H1 (cell line): ENCODE measurements at regions not wholly inside any gene's neighbourhood (a gene's known extent, or its start where the extent isn't known, plus 50 kb on each side); places are given as distances from the start of the nearest gene placed in this dataset.

Source experiments
- CTCF ChIA-PET: fragments of 300-600 bp; sonication (Branson Sonifier 250); formaldehyde crosslinking; loops from one replicate; lab custom pipeline; 2021; ENCODE audit not compliant: partially characterized antibody; lab: Charles Lee
- POLR2A ChIA-PET: fragments of 300-600 bp; sonication (Branson Sonifier 250); formaldehyde crosslinking; loops from one replicate; lab custom pipeline; 2021; ENCODE audit warnings: inconsistent platforms; ENCODE audit not compliant: partially characterized antibody; lab: Charles Lee
- DNase-seq, 2 experiments: peaks; one replicate each; pipeline versions ENCODE4 v3.0.0 to v3.0.0-alpha.2; 2010 to 2022; ENCODE audit warnings: low spot score in 2 of 2, low read depth in 1 of 2, mixed read lengths in 1 of 2
- FAIRE-seq: peaks from 2 replicates; lab custom pipeline; 2011; peaks lifted over from hg19 to GRCh38; lab: Jason Lieb, UNC
- H2AFZ ChIP-seq: 2 replicates; pipeline ENCODE4 v1.8.1; 2012; ENCODE audit warnings: low read length, inconsistent platforms
- H2AK5ac ChIP-seq: 2 replicates; pipeline ENCODE4 v1.6.1; 2013; ENCODE audit warnings: low read depth, low read length
- H2BK120ac ChIP-seq: replicated peaks from 2 replicates; pipeline ENCODE3; 2013; ENCODE audit warnings: low read depth, low read length, inconsistent platforms
- H2BK12ac ChIP-seq: 2 replicates; pipeline ENCODE4 v1.6.1; 2013; ENCODE audit warnings: low read depth, low read length
- H2BK15ac ChIP-seq: 2 replicates; pipeline ENCODE4 v1.6.1; 2013; ENCODE audit warnings: low read length
- H2BK20ac ChIP-seq: 2 replicates; pipeline ENCODE4 v1.6.1; 2013; ENCODE audit warnings: low read length
- H2BK5ac ChIP-seq: 2 replicates; pipeline ENCODE4 v1.6.1; 2013; ENCODE audit warnings: low read depth, low read length
- H3K14ac ChIP-seq: 2 replicates; pipeline ENCODE4 v1.6.1; 2013; ENCODE audit warnings: inconsistent platforms; ENCODE audit not compliant: insufficient read length
- H3K18ac ChIP-seq: 2 replicates; pipeline ENCODE4 v1.6.1; 2013; ENCODE audit warnings: low read length; ENCODE audit errors: extremely low read depth
- H3K23ac ChIP-seq: 2 replicates; pipeline ENCODE4 v1.6.1; 2013; ENCODE audit warnings: inconsistent platforms; ENCODE audit not compliant: insufficient read length
- H3K23me2 ChIP-seq: 2 replicates; pipeline ENCODE4 v1.6.1; 2013; ENCODE audit warnings: low read depth, low read length
- H3K27ac ChIP-seq: 2 replicates; pipeline ENCODE4 v1.6.1; 2011; ENCODE audit warnings: low read depth, low read length, inconsistent platforms
- H3K27me3 ChIP-seq, 4 experiments: replicated peaks in 1 of 4; 1 replicate in 1 of 4; 2 replicates in 3 of 4; pipeline versions ENCODE4 v1.6.1 to v1.8.1; 2011 to 2013; ENCODE audit warnings: low read length in 3 of 4, mild to moderate bottlenecking in 3 of 4, inconsistent platforms in 2 of 4, mixed read lengths in 2 of 4, moderate library complexity in 1 of 4; ENCODE audit not compliant: control insufficient read depth in 3 of 4, insufficient read depth in 3 of 4; ENCODE audit errors: extremely low read depth in 1 of 4
- H3K36me3 ChIP-seq, 4 experiments: 2 replicates each; pipeline versions ENCODE4 v1.6.1 to v1.8.1; 2011 to 2013; ENCODE audit warnings: mild to moderate bottlenecking in 4 of 4, low read length in 3 of 4, moderate library complexity in 2 of 4, control low read depth in 1 of 4, inconsistent platforms in 1 of 4; ENCODE audit not compliant: insufficient read depth in 4 of 4, control insufficient read depth in 2 of 4
- H3K4ac ChIP-seq: replicated peaks from 2 replicates; pipeline ENCODE3; 2013; ENCODE audit warnings: low read length, low read depth, mixed read lengths, inconsistent platforms; ENCODE audit not compliant: insufficient read length
- H3K4me1 ChIP-seq, 4 experiments: replicated peaks in 1 of 4; 1 replicate in 1 of 4; 2 replicates in 3 of 4; pipeline versions ENCODE4 v1.6.1 to v1.8.1; 2011 to 2013; ENCODE audit warnings: low read length in 3 of 4, inconsistent platforms in 2 of 4, mixed read lengths in 1 of 4; ENCODE audit not compliant: insufficient read depth in 4 of 4, control insufficient read depth in 3 of 4
- H3K4me2 ChIP-seq, 2 experiments: 2 replicates each; pipeline versions ENCODE4 v1.6.1 to v1.8.1; 2011 to 2013; ENCODE audit warnings: low read depth in 2 of 2, low read length in 2 of 2, control low read depth in 1 of 2, inconsistent platforms in 1 of 2, mild to moderate bottlenecking in 1 of 2; ENCODE audit not compliant: insufficient read depth in 1 of 2
- H3K4me3 ChIP-seq, 4 experiments: fragments of 200-600, 300-600 bp in 1 of 4; sonication (generic), shearing (Covaris generic), sonication (Bioruptor Twin) in 1 of 4; 2 replicates each; pipeline versions ENCODE4 v1.5.1 to v1.8.1; 2011 to 2016; ENCODE audit warnings: low read length in 4 of 4, low read depth in 3 of 4, control low read depth in 2 of 4, inconsistent platforms in 2 of 4, mild to moderate bottlenecking in 2 of 4, mixed read lengths in 1 of 4, moderate library complexity in 1 of 4; ENCODE audit not compliant: insufficient read depth in 2 of 4; ENCODE audit errors: extremely low read depth in 1 of 4
- H3K56ac ChIP-seq: replicated peaks from 2 replicates; pipeline ENCODE3; 2013; ENCODE audit warnings: low read depth, mild to moderate bottlenecking, mixed read lengths, low read length, inconsistent platforms; ENCODE audit not compliant: insufficient read length
- H3K79me1 ChIP-seq: 2 replicates; pipeline ENCODE4 v1.6.1; 2013; ENCODE audit warnings: low read depth, low read length, control low read depth
- H3K79me2 ChIP-seq, 2 experiments: 2 replicates each; pipeline versions ENCODE4 v1.6.1 to v1.8.1; 2012 to 2013; ENCODE audit warnings: low read length in 2 of 2, mild to moderate bottlenecking in 2 of 2, inconsistent platforms in 1 of 2; ENCODE audit not compliant: insufficient read depth in 2 of 2, control insufficient read depth in 1 of 2
- H3K9ac ChIP-seq, 4 experiments: replicated peaks in 1 of 4; 1 replicate in 1 of 4; 2 replicates in 3 of 4; pipeline versions ENCODE4 v1.6.1 to v1.8.1; 2011 to 2013; ENCODE audit warnings: low read depth in 3 of 4, low read length in 3 of 4, control low read depth in 2 of 4, mild to moderate bottlenecking in 2 of 4, moderate library complexity in 2 of 4, inconsistent platforms in 1 of 4; ENCODE audit errors: extremely low read depth in 1 of 4
- H3K9me3 ChIP-seq, 2 experiments: 2 replicates each; pipeline versions ENCODE4 v1.6.1 to v1.8.1; 2012 to 2013; ENCODE audit warnings: mild to moderate bottlenecking in 2 of 2, moderate library complexity in 2 of 2, control low read depth in 1 of 2, inconsistent platforms in 1 of 2, low read depth in 1 of 2, low read length in 1 of 2, mixed read lengths in 1 of 2; ENCODE audit not compliant: insufficient read depth in 2 of 2
- H4K20me1 ChIP-seq, 2 experiments: replicated peaks in 1 of 2; 2 replicates each; pipeline versions ENCODE3 to v1.8.1; 2011 to 2013; ENCODE audit warnings: inconsistent platforms in 2 of 2, low read length in 2 of 2, mild to moderate bottlenecking in 1 of 2; ENCODE audit not compliant: insufficient read depth in 2 of 2, control insufficient read depth in 1 of 2
- H4K5ac ChIP-seq: 2 replicates; pipeline ENCODE4 v1.6.1; 2013; ENCODE audit warnings: low read length, low read depth, mixed read lengths, inconsistent platforms; ENCODE audit not compliant: insufficient read length
- H4K8ac ChIP-seq: 2 replicates; pipeline ENCODE4 v1.8.0; 2013; ENCODE audit warnings: mild to moderate bottlenecking, moderate library complexity, low read length, inconsistent platforms; ENCODE audit not compliant: insufficient read depth; ENCODE audit errors: extremely low read depth
- H4K91ac ChIP-seq: replicated peaks from 2 replicates; pipeline ENCODE3; 2013; ENCODE audit warnings: low read length, mixed read lengths, inconsistent platforms; ENCODE audit not compliant: insufficient read length
- GTF2F1 ChIP-seq: IDR thresholded peaks from 2 replicates; pipeline ENCODE4 v1.6.1; 2012; ENCODE audit warnings: low read depth, low read length, improper control_type of control experiment, borderline replicate concordance
- JUND ChIP-seq: IDR thresholded peaks from 2 replicates; pipeline ENCODE4 v1.6.1; 2011; ENCODE audit warnings: mild to moderate bottlenecking, improper control_type of control experiment, low read length
- KDM5A ChIP-seq: fragments of 200-600 bp; IDR thresholded peaks from 2 replicates; pipeline ENCODE4 v1.7.1; 2012; ENCODE audit warnings: mild to moderate bottlenecking, low read length, inconsistent platforms, mixed read lengths
- SAP30 ChIP-seq: fragments of 300-600 bp; sonication (generic); IDR thresholded peaks from 2 replicates; pipeline ENCODE4 v1.7.1; 2012; ENCODE audit warnings: low read length, moderate library complexity, mild to moderate bottlenecking, inconsistent platforms; ENCODE audit not compliant: insufficient read depth, insufficient replicate concordance
- WGBS, 2 experiments: shearing (Covaris generic) in 1 of 2; methylation state at CpG; one replicate each; pipeline versions ENCODE4 v1.1.6 to v1.1.7; 2013 to 2015; ENCODE audit warnings: low lambda C conversion rate in 2 of 2, mixed read lengths in 2 of 2, inconsistent platforms in 1 of 2, low coverage in 1 of 2, missing lambda C conversion rate in 1 of 2; ENCODE audit not compliant: insufficient replicate concordance in 2 of 2, insufficient coverage in 1 of 2, insufficient read length in 1 of 2; ENCODE audit errors: extremely low coverage in 1 of 2, missing lambda C conversion rate in 1 of 2; 5-methylcytosine and 5-hydroxymethylcytosine counted together
- TF ChIP-seq, protein P1 (sequence below): IDR thresholded peaks from 2 replicates; pipeline ENCODE4 v1.6.1; 2012; ENCODE audit warnings: inconsistent platforms

DNA sequence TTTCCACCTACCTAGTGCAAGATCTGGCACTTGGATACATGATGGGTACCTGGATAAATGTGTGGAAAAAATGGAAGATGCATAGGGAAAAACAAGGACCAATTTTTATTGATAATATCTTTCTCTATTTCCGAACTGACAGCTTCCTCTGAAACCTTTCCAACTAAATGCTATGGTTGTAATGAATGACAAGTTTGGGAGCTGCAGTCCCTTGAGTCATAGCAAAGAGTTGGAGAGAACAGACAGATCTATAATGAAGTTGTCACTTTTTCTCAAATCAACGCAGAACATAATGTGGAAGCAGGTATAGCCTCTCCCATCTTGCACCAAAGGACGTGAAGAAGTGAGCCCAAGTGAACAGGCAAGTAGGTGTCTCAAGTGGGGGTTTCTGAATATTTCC lies 296.5 kb upstream of the KAZN start:
- ChIA-PET CTCF (no interaction called here), POLR2A (no interaction called here)
- H2BK120ac ChIP-seq = no peak overlapping the region
- H2BK15ac ChIP-seq = no peak overlapping the region
- no peak overlapping the region for H2AK5ac ChIP-seq
- H3K4me1 ChIP-seq = peaks cover 0 to 7% (median 5%) of the 10 kb centered on the region in 4 experiments; a peak in 3 of 7 replicates
- FAIRE-seq (no peak), DNase-seq (no peak)
- no peak overlapping the region for H3K23ac ChIP-seq
- H4K91ac ChIP-seq = no peak overlapping the region
- no peak overlapping the region for H2BK12ac ChIP-seq
- H3K79me2 ChIP-seq = no peaks in the 10 kb centered on the region
- no peak overlapping the region for H2AFZ ChIP-seq
- no peaks in the 10 kb centered on the region for H3K27me3 ChIP-seq
- no peak overlapping the region for H2BK20ac ChIP-seq
- no peaks in the 10 kb centered on the region for H4K20me1 ChIP-seq
- H3K23me2 ChIP-seq = no peaks in the 10 kb centered on the region
- WGBS, 2 experiments = 88% methylated on average over 3 of the region's 3 CpGs; no CpG with 5 or more reads in 1 of the 2 experiments
- no peaks in the 10 kb centered on the region for H3K79me1 ChIP-seq
- no peak overlapping the region for H2BK5ac ChIP-seq
- H3K4ac ChIP-seq = no peak overlapping the region
- H3K56ac ChIP-seq = no peak overlapping the region
- no peak overlapping the region for H3K14ac ChIP-seq
- H3K27ac ChIP-seq = no peak overlapping the region
- H3K4me2 ChIP-seq = no peak overlapping the region
- no peak overlapping the region for H3K4me3 ChIP-seq
- no peaks in the 10 kb centered on the region for H3K9me3 ChIP-seq
- no peak overlapping the region for H3K18ac ChIP-seq
- H4K5ac ChIP-seq = no peak overlapping the region
- no peak overlapping the region for H3K9ac ChIP-seq
- H3K36me3 ChIP-seq = no peaks in the 10 kb centered on the region
- no peak overlapping the region for H4K8ac ChIP-seq
- TF ChIP-seq, protein P1, sequence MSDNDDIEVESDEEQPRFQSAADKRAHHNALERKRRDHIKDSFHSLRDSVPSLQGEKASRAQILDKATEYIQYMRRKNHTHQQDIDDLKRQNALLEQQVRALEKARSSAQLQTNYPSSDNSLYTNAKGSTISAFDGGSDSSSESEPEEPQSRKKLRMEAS = no peak
- TF ChIP-seq GTF2F1 (no peak), JUND (no peak), KDM5A (no peak), SAP30 (no peak)
